ENCODE measurements at regions not wholly inside any gene's neighbourhood (a gene's known extent, or its start where the extent isn't known, plus 50 kb on each side); places are given as distances from the start of the nearest gene placed in this dataset.

DNA sequence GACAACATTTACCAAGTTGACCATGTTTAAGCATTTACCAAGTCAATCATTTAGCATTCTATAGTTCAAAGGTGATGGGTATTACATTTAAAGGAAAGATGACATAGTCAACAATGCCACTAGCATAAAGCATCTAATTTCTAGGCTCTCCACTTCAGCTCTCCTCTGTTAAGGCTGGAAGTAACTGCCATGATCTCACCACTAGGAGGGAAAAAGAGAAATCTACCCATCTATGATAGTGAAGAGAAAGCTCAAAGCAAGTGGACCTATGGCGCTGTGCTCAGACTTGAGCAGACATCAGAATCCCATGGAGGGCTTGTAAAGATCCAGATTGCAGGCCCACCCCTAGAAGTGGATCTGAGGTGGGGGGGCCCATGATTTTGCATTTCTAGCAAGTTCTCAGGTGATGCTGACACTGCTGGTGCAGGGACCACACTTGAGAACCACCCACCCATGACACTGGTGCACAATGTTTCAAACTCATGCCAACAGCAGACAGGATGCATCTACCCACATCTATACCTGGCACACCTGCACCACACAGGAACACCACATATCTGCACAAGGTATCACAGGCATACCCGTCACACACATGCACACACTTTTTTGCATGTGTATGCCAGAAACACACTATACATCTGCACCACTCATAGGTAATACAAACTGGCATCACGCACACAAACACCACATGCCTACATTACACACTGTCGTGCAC lies 392.9 kb upstream of the RUNX1 start:
- TF ChIP-seq, protein P1, sequence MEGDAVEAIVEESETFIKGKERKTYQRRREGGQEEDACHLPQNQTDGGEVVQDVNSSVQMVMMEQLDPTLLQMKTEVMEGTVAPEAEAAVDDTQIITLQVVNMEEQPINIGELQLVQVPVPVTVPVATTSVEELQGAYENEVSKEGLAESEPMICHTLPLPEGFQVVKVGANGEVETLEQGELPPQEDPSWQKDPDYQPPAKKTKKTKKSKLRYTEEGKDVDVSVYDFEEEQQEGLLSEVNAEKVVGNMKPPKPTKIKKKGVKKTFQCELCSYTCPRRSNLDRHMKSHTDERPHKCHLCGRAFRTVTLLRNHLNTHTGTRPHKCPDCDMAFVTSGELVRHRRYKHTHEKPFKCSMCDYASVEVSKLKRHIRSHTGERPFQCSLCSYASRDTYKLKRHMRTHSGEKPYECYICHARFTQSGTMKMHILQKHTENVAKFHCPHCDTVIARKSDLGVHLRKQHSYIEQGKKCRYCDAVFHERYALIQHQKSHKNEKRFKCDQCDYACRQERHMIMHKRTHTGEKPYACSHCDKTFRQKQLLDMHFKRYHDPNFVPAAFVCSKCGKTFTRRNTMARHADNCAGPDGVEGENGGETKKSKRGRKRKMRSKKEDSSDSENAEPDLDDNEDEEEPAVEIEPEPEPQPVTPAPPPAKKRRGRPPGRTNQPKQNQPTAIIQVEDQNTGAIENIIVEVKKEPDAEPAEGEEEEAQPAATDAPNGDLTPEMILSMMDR (IDR thresholded peaks at IDR 0.05; ENCODE audit: insufficient read depth, low read length) = no peak
- TF ChIP-seq SPI1 (IDR thresholded peaks at IDR 0.05; ENCODE audit: borderline replicate concordance, low read depth) = no peak
- TF ChIP-seq, protein P2, sequence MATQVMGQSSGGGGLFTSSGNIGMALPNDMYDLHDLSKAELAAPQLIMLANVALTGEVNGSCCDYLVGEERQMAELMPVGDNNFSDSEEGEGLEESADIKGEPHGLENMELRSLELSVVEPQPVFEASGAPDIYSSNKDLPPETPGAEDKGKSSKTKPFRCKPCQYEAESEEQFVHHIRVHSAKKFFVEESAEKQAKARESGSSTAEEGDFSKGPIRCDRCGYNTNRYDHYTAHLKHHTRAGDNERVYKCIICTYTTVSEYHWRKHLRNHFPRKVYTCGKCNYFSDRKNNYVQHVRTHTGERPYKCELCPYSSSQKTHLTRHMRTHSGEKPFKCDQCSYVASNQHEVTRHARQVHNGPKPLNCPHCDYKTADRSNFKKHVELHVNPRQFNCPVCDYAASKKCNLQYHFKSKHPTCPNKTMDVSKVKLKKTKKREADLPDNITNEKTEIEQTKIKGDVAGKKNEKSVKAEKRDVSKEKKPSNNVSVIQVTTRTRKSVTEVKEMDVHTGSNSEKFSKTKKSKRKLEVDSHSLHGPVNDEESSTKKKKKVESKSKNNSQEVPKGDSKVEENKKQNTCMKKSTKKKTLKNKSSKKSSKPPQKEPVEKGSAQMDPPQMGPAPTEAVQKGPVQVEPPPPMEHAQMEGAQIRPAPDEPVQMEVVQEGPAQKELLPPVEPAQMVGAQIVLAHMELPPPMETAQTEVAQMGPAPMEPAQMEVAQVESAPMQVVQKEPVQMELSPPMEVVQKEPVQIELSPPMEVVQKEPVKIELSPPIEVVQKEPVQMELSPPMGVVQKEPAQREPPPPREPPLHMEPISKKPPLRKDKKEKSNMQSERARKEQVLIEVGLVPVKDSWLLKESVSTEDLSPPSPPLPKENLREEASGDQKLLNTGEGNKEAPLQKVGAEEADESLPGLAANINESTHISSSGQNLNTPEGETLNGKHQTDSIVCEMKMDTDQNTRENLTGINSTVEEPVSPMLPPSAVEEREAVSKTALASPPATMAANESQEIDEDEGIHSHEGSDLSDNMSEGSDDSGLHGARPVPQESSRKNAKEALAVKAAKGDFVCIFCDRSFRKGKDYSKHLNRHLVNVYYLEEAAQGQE (IDR thresholded peaks at IDR 0.05; ENCODE audit: insufficient replicate concordance, low read depth) = no peak
- TF ChIP-seq GABPA (IDR thresholded peaks at IDR 0.05; ENCODE audit: low read depth) = no peak
- no peak for TF ChIP-seq POLR2AphosphoS5 (IDR thresholded peaks at IDR 0.05; ENCODE audit: low read depth)
- Histone ChIP-seq H3K27me3 (ENCODE audit: insufficient read depth, poor library complexity, severe bottlenecking) (no peaks in the 10 kb centered on the region), H3K27ac (replicated peaks) (no peak overlapping the region), H3K4me3 (replicated peaks; ENCODE audit: insufficient read depth, low read length) (no peak overlapping the region)
- no peak for DNase-seq (ENCODE audit: low read depth in 1 of 2, low spot score in 1 of 2)

DNA sequence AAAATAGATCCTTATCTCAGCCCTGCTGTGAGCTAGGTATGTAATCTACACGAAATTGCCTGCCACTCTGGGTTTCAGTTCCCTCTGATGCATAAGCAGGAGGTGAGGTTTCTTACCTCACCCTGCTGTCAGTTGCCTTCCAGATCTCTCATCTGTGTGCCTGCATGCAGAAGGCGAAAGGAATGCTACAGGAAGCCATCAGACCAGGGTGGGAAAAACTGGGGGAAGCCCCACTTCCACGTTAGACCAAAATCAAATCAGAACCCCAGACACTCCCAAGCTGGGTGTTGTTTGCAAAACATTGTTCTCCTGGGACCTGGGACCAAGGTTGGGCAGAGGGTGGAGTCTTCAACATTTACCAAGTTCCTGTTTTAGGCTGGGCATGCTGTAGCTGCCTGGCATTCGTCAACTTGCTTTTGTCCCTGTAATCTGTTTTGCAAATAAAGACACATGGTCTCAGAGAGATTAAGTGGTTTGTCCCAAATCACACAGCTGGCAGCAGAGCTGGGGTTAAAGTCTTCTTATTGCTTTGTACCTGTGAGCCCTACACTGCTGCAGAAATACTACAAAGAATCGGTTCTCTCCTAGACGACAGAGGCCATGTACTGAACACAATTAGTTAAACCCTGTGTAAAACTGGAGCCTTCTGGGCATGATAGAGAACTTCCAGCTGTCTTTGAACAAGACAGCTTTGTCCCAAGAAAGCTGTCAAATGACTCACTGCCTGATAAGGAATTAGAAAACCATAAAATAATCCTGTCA lies 389.7 kb upstream of the RUNX1 start:
- peak; percentile 22 to 53 for DNase-seq (ENCODE audit: low read depth in 1 of 2, low spot score in 1 of 2)
- no peak overlapping the region for H3K4me3 ChIP-seq (replicated peaks; ENCODE audit: insufficient read depth, low read length)
- peak; percentile 34; the same call in 1 of the 2 replicates for TF ChIP-seq SPI1 (IDR thresholded peaks at IDR 0.05; ENCODE audit: borderline replicate concordance, low read depth)
- TF ChIP-seq, protein P2 (IDR thresholded peaks at IDR 0.05; ENCODE audit: insufficient replicate concordance, low read depth) = no peak
- no peak for TF ChIP-seq GABPA (IDR thresholded peaks at IDR 0.05; ENCODE audit: low read depth)
- TF ChIP-seq POLR2AphosphoS5 (IDR thresholded peaks at IDR 0.05; ENCODE audit: low read depth) = no peak
- TF ChIP-seq, protein P1 (IDR thresholded peaks at IDR 0.05; ENCODE audit: insufficient read depth, low read length) = no peak
- no peaks in the 10 kb centered on the region for H3K27me3 ChIP-seq (ENCODE audit: insufficient read depth, poor library complexity, severe bottlenecking)
- H3K27ac ChIP-seq (replicated peaks) = no peak overlapping the region

DNA sequence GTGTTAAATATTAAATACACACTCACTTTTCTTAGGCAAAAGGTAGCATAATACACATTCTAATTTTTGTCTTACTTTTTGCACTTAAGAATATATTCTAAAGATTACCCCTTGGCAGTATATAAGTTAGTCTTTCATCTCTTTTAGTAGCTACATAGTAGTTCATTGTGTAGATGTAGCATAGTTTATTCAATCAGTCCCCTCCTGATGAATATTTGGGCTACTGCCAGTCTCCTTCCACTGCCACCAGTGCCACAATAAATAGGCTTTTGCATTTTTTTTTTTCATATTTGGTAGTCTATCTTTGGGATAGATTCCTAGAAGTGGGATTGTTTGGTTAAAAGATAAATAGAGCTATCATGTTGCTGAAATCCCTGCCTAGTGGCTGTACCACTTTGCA lies 388.8 kb upstream of the RUNX1 start:
- no peak for DNase-seq (ENCODE audit: low read depth in 1 of 2, low spot score in 1 of 2)
- Histone ChIP-seq H3K4me3 (replicated peaks; ENCODE audit: insufficient read depth, low read length) (no peak overlapping the region), H3K27me3 (ENCODE audit: insufficient read depth, poor library complexity, severe bottlenecking) (no peaks in the 10 kb centered on the region), H3K27ac (replicated peaks) (no peak overlapping the region)
- TF ChIP-seq, protein P2 (IDR thresholded peaks at IDR 0.05; ENCODE audit: insufficient replicate concordance, low read depth) = no peak
- TF ChIP-seq, protein P1 (IDR thresholded peaks at IDR 0.05; ENCODE audit: insufficient read depth, low read length) = no peak
- TF ChIP-seq SPI1 (IDR thresholded peaks at IDR 0.05; ENCODE audit: borderline replicate concordance, low read depth) = no peak
- TF ChIP-seq POLR2AphosphoS5 (IDR thresholded peaks at IDR 0.05; ENCODE audit: low read depth) = no peak

Measured in HL-60 (cell line).